ENCODE measurements at regions not wholly inside any gene's neighbourhood (a gene's known extent, or its start where the extent isn't known, plus 50 kb on each side); places are given as distances from the start of the nearest gene placed in this dataset.
"Not testable (repeated sequence)": the region's sequence is repeated elsewhere in the genome, so short reads cannot be mapped to it uniquely, and the experiment has no call there.

- no peak for DNase-seq
Measured at GRCh38 chr1:38658883-38659282, 200.7 kb downstream of the RRAGC start.

GRCh38 chr1:38657873-38658272, 201.7 kb downstream of the RRAGC start:
- no peak for DNase-seq

- no peak for DNase-seq
Measured at GRCh38 chr1:38657207-38657840, 202.2 kb downstream of the RRAGC start.

- no peak for DNase-seq
Measured at GRCh38 chr1:38656726-38657125, 202.8 kb downstream of the RRAGC start.

DNA sequence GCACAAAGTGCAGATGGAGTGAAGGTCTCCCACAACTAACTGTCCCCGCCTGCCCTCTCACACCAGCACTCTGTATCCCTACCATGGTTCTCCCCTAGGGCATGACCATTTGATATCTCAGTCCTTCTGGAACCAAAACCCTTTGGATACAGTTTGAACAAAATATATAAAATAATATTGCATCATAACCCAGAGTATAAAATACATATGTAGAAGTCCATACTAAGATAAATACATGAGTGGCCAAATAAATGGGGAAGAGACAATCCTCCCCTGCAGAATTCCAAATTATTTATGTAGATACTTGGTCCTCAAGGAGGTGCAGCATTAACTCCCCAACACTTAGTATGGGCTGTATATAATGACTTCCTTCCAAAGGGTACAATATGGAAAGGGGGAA, 207.4 kb downstream of the RRAGC start:
- no peak for DNase-seq

DNA sequence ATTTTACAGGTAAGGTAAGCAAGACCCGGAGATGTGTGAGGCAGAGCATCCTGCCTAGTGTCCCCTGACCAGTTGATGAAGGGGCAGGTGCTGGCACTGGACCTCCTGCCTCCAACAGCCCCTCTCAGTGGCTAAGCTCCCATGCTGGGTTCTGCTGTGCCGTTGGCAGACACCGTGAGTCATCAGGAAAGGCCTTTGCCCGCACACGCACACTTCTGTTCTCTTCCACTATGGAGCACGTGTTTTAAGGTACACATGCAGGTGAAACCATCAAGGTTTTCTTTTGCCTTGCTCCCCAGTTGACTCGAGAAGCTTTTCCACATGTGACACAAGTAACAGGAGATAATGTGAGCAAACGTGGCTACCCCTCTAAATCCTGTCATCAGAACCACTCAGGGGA, 207.9 kb downstream of the RRAGC start:
- no peak for DNase-seq

DNA sequence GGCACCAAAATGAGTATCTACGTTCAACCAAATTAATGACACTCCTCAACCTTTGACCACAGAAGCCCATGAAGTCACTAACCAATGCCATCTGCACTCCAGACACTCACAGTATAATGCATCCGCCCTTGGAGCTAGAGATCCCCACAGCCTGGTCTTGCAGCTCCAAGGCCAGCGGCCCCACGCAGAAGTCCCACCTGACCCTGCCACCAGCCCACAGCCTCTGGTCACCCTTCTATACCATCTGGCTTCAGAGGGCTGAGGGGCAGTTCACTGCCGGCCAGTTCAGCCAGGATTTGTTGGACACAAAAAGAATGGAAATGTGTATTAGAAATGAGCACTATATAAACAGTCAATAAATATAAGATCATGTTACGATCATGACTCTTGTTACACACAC, 211.2 kb downstream of the RRAGC start:
- no peak for DNase-seq

- DNase-seq: not testable (repeated sequence)
Measured at GRCh38 chr1:38647341-38647740, 212.2 kb downstream of the RRAGC start.

DNA sequence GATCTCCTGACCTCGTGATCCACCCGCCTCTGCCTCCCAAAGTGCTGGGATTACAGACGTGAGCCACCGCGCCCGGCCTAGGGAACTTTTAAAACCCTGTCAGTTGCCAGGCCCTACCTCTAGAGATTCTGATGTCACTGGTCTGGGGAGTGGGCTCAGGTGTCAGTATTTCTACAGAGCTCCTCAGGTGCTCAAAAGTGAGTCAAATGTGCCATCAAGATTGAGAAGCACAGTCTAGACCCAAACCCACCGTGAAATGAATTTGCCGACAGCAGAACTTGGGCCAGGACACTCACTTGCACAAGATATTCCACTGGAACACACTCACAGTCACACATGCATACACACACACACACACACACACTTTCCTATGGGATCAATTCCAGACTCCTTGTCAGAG, 215.5 kb downstream of the RRAGC start:
- no peak for DNase-seq

GRCh38 chr1:38641661-38642060, 217.9 kb downstream of the RRAGC start:
- DNase-seq: no peak

DNA sequence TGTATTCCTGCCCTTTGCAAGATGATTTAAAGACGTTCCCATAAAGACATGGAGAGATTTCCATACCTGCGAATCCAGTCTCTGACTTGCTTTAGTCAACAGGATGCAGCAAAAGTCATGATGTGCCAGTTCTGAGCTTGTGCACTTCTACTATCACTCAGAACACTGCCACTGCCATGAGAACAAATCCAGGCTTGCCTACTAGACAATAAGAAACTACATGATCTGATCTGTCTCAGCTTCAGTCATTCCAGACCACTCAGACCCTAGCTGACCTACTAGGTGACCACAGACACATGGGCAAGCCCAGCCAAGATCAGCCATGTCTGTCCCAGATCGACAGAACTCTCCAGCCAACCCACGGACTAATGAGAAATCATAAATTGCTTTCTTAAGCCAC, 219.2 kb downstream of the RRAGC start:
- no peak for DNase-seq

GRCh38 chr1:38628241-38628640, 231.3 kb downstream of the RRAGC start:
- no peak for DNase-seq

DNA sequence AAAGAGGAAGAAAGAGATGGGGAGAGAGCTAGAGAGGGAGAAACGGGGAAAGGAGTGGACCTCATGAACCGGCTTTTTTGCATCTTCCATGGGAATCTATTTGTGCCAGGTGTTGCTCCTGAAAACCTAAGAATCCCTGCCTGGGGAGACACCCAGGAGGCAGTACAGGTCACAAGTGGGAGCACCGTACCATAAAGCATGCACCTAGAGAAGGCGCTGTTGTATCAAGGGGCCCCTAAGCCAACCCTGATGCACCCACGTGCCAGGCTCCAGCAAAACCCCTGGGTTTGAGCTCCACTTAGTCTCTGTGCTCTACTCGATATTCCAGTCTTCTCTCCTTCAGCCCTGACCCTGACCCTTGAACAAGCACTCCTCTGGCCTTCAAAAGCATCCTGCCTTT, 233.6 kb downstream of the RRAGC start:
- no peak for DNase-seq

- no peak for DNase-seq
Measured at GRCh38 chr1:38624336-38625039, 235.1 kb downstream of the RRAGC start.

DNA sequence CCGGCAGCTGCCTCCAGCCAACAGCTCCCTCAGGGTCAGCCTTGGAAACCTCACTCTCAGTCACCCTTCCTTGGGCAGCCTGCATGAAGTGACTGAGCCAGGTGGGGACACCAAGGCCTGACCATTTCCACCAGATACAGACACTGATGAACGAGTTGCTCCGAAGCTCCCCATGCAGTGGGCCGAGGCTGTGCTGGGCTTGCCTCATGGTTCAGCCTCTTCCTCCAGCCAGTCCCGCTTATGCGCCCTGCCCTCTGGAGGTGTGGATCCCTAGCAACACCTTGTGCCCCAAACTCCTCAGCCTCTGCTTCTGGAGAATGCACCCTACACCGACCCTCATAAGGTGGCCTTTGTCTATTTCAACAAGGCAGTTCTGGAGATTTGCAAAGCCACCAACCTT, 236.0 kb downstream of the RRAGC start:
- DNase-seq: no peak

GRCh38 chr1:38622197-38622596, 237.4 kb downstream of the RRAGC start:
- DNase-seq: no peak

GRCh38 chr1:38616846-38617245, 242.7 kb downstream of the RRAGC start:
- DNase-seq: no peak

- DNase-seq: no peak
Measured at GRCh38 chr1:38615680-38616079, 243.9 kb downstream of the RRAGC start.

- no peak for DNase-seq
Measured at GRCh38 chr1:38614861-38615260, 244.7 kb downstream of the RRAGC start.

GRCh38 chr1:38613996-38614395, 245.6 kb downstream of the RRAGC start:
- DNase-seq: no peak

GRCh38 chr1:38612951-38613350, 246.6 kb downstream of the RRAGC start:
- DNase-seq: no peak

DNA sequence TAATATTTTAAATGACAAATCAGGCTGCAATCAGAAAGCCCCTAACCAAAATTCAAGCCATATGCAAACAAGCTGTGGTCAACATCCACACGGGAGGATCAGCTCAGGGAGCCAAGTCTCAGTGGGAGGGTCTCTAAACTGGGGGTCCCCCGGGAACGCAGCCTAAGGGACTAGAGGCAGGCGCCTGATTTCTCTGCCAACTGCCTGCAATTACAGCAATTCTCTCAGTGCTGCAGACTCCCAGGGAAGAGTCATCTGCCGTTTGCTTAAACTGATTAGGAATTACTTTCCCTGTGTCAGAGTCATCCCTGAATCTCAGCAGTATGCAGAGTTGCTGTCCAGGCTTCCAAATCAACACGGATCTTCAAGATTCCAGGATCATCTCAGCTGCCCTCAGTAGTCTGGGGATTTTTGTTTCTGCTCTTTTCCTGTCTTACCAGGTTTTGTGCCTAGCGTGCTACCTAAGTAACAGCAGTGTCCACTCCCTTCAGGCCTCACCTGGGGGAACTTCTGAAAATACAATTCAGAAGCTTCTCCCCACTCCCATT, 247.8 kb downstream of the RRAGC start:
- DNase-seq: no peak

DNA sequence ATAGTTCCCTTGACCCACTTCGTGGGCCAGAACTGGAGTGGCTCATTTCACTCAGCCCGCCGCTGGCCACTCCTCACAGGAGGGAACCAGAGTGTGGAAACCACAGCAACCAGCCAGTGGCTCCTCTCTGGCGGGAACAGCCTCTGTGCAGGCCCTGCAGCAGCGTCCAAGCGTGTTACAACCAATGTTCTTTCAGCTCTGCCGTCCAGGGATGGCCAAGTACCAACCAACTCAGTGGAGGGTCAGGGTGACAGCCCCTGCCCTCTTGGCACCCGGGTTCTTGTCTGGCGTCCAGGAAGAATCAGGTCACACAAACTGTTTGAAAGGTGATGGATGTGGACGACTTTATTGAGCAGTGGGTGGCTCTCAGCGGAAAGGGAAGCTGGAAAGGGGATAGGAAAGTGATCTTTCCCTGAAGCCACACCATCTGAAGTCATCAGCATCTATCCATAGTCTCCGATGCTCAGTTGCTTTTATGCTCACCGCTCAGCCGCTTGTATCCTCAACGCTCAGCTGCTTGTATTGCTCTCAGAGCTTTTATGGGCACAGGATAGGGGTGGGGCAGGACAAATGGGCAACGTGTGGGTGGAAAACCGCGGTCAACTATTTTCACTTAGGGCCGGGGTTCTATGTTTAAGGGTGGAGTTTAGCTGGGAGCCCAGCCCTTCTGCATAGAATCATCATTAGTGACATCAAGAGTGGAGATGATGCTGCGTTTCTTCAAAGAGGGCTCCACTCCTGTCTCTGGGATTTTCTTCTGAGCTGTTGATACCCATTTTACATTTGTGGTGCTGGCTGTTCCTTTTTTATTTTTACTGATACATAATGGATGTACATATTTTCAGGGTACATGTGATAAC, 250.2 kb downstream of the RRAGC start:
- no peak for DNase-seq

All from activated CD4-positive, alpha-beta T cell treated with anti-CD3 and anti-CD28 coated beads, Interleukin-10, Interleukin-2, amounts not matched to agents 100 ng/mL and 50 ng/mL, durations not matched to agents 16 hours and 8 hours (primary cell).